Adipocyte (in vitro differentiated cells): ENCODE measurements at regions not wholly inside any gene's neighbourhood (a gene's known extent, or its start where the extent isn't known, plus 50 kb on each side); places are given as distances from the start of the nearest gene placed in this dataset.

ENCODE experiments used
- DNase-seq: peaks from one replicate; pipeline ENCODE4 v3.0.0-alpha.2; 2015; ENCODE audit warnings: low read depth
- H3K27me3 ChIP-seq: replicated peaks from 2 replicates; pipeline ENCODE4 v1.7.0; 2013; ENCODE audit warnings: mild to moderate bottlenecking, low read length, moderate library complexity; ENCODE audit not compliant: control insufficient read depth, insufficient read depth
- H3K36me3 ChIP-seq: 2 replicates; pipeline ENCODE4 v1.7.0; 2013; ENCODE audit warnings: low read length, mild to moderate bottlenecking, moderate library complexity; ENCODE audit not compliant: control insufficient read depth, insufficient read depth, severe bottlenecking
- H3K4me1 ChIP-seq: 2 replicates; pipeline ENCODE4 v1.7.0; 2013; ENCODE audit warnings: mild to moderate bottlenecking, low read length, moderate library complexity; ENCODE audit not compliant: control insufficient read depth, insufficient read depth
- H3K4me3 ChIP-seq: 2 replicates; pipeline ENCODE4 v1.7.0; 2013; ENCODE audit warnings: mild to moderate bottlenecking, low read length, moderate library complexity
- H3K9ac ChIP-seq: 2 replicates; pipeline ENCODE4 v1.7.0; 2013; ENCODE audit warnings: mild to moderate bottlenecking, low read length, moderate library complexity
- H3K9me3 ChIP-seq: 2 replicates; pipeline ENCODE4 v1.7.0; 2013; ENCODE audit warnings: mild to moderate bottlenecking, low read length, moderate library complexity; ENCODE audit not compliant: control insufficient read depth

- peaks cover 5% of the 10 kb centered on the region for H3K9me3 ChIP-seq
- no peak overlapping the region for H3K9ac ChIP-seq
- no peaks in the 10 kb centered on the region for H3K4me1 ChIP-seq
- DNase-seq, result no peak
- H3K4me3 ChIP-seq, result no peak overlapping the region
- no peaks in the 10 kb centered on the region for H3K36me3 ChIP-seq
- H3K27me3 ChIP-seq, result no peaks in the 10 kb centered on the region
Observed at GRCh38 chr11:115845872-115846271, 341.7 kb upstream of the CADM1 start.

- DNase-seq, result no peak
- Histone ChIP-seq H3K27me3 (no peaks in the 10 kb centered on the region), H3K4me3 (no peak overlapping the region), H3K4me1 (no peaks in the 10 kb centered on the region), H3K36me3 (no peaks in the 10 kb centered on the region), H3K9me3 (no peaks in the 10 kb centered on the region), H3K9ac (no peak overlapping the region)
Observed at GRCh38 chr11:115843685-115844084, 339.5 kb upstream of the CADM1 start.

GRCh38 chr11:115843111-115843510, 338.9 kb upstream of the CADM1 start:
- no peak for DNase-seq
- no peaks in the 10 kb centered on the region for H3K9me3 ChIP-seq

GRCh38 chr11:115820026-115820425, 315.8 kb upstream of the CADM1 start:
- no peaks in the 10 kb centered on the region for H3K4me1 ChIP-seq
- H3K9ac ChIP-seq, result no peak overlapping the region
- H3K36me3 ChIP-seq, result no peaks in the 10 kb centered on the region

More at GRCh38 chr11:115843111-115843510, 338.9 kb upstream of the CADM1 start:
- no peak overlapping the region for H3K4me3 ChIP-seq
- H3K9ac ChIP-seq, result no peak overlapping the region
- no peaks in the 10 kb centered on the region for H3K4me1 ChIP-seq
- H3K36me3 ChIP-seq, result no peaks in the 10 kb centered on the region
- no peaks in the 10 kb centered on the region for H3K27me3 ChIP-seq

GRCh38 chr11:115819014-115819413, 314.8 kb upstream of the CADM1 start:
- DNase-seq, result no peak
- no peak overlapping the region for H3K9ac ChIP-seq
- H3K27me3 ChIP-seq, result no peaks in the 10 kb centered on the region
- no peaks in the 10 kb centered on the region for H3K36me3 ChIP-seq
- H3K4me1 ChIP-seq, result no peaks in the 10 kb centered on the region
- H3K4me3 ChIP-seq, result no peak overlapping the region
- H3K9me3 ChIP-seq, result peaks cover 28% of the 10 kb centered on the region

More at GRCh38 chr11:115820026-115820425, 315.8 kb upstream of the CADM1 start:
- DNase-seq, result no peak
- no peaks in the 10 kb centered on the region for H3K27me3 ChIP-seq
- H3K9me3 ChIP-seq, result peaks cover 28% of the 10 kb centered on the region
- no peak overlapping the region for H3K4me3 ChIP-seq

GRCh38 chr11:115817844-115818468, 313.7 kb upstream of the CADM1 start:
- H3K9ac ChIP-seq, result no peak overlapping the region
- peaks cover 28% of the 10 kb centered on the region for H3K9me3 ChIP-seq
- no peak for DNase-seq
- H3K36me3 ChIP-seq, result no peaks in the 10 kb centered on the region
- H3K4me1 ChIP-seq, result no peaks in the 10 kb centered on the region
- H3K27me3 ChIP-seq, result no peaks in the 10 kb centered on the region
- no peak overlapping the region for H3K4me3 ChIP-seq

- no peak for DNase-seq
- Histone ChIP-seq H3K9ac (no peak overlapping the region), H3K4me3 (no peak overlapping the region), H3K27me3 (no peaks in the 10 kb centered on the region), H3K9me3 (peaks cover 21% of the 10 kb centered on the region), H3K36me3 (no peaks in the 10 kb centered on the region), H3K4me1 (no peaks in the 10 kb centered on the region)
Observed at GRCh38 chr11:115808351-115808940, 304.2 kb upstream of the CADM1 start.

- Histone ChIP-seq H3K4me1 (no peaks in the 10 kb centered on the region), H3K9me3 (peaks cover 21% of the 10 kb centered on the region), H3K9ac (no peak overlapping the region), H3K27me3 (no peaks in the 10 kb centered on the region), H3K36me3 (no peaks in the 10 kb centered on the region), H3K4me3 (no peak overlapping the region)
- DNase-seq, result no peak
Observed at GRCh38 chr11:115806056-115806455, 301.8 kb upstream of the CADM1 start.

GRCh38 chr11:115803073-115803740, 299.0 kb upstream of the CADM1 start:
- no peak overlapping the region for H3K9ac ChIP-seq
- no peak overlapping the region for H3K4me3 ChIP-seq
- peaks cover 10% of the 10 kb centered on the region for H3K9me3 ChIP-seq
- DNase-seq, result no peak
- no peaks in the 10 kb centered on the region for H3K4me1 ChIP-seq
- H3K27me3 ChIP-seq, result no peaks in the 10 kb centered on the region
- no peaks in the 10 kb centered on the region for H3K36me3 ChIP-seq

GRCh38 chr11:115802641-115803040, 298.4 kb upstream of the CADM1 start:
- Histone ChIP-seq H3K4me3 (no peak overlapping the region), H3K36me3 (no peaks in the 10 kb centered on the region), H3K9ac (no peak overlapping the region), H3K4me1 (no peaks in the 10 kb centered on the region), H3K27me3 (no peaks in the 10 kb centered on the region), H3K9me3 (peaks cover 4% of the 10 kb centered on the region)
- no peak for DNase-seq

- Histone ChIP-seq H3K4me3 (no peak overlapping the region), H3K9me3 (peaks cover 7% of the 10 kb centered on the region), H3K9ac (no peak overlapping the region), H3K27me3 (no peaks in the 10 kb centered on the region), H3K4me1 (no peaks in the 10 kb centered on the region), H3K36me3 (no peaks in the 10 kb centered on the region)
- no peak for DNase-seq
Observed at GRCh38 chr11:115792903-115793302, 288.7 kb upstream of the CADM1 start.
